HG02943 (cell line): ENCODE measurements at regions not wholly inside any gene's neighbourhood (a gene's known extent, or its start where the extent isn't known, plus 50 kb on each side); places are given as distances from the start of the nearest gene placed in this dataset.
"Not testable (repeated sequence)": the region's sequence is repeated elsewhere in the genome, so short reads cannot be mapped to it uniquely, and the experiment has no call there.

Source experiments
- ATAC-seq: cut with Tn5 transposase; IDR thresholded peaks from one replicate; pipeline ENCODE4 v1.9.1; 2021; ENCODE audit warnings: mild to moderate bottlenecking, low read depth, moderate library complexity; ENCODE audit not compliant: unreplicated experiment

GRCh38 chr2:215631696-215632095 is 195.8 kb upstream of the FN1 start:
- ATAC-seq = no peak

- ATAC-seq = not testable (repeated sequence)
Observed at GRCh38 chr2:215630796-215631195, 194.9 kb upstream of the FN1 start.

GRCh38 chr2:215627771-215628170 is 191.9 kb upstream of the FN1 start:
- ATAC-seq = no peak

GRCh38 chr2:215626812-215627281 is 191.0 kb upstream of the FN1 start:
- ATAC-seq = no peak

DNA sequence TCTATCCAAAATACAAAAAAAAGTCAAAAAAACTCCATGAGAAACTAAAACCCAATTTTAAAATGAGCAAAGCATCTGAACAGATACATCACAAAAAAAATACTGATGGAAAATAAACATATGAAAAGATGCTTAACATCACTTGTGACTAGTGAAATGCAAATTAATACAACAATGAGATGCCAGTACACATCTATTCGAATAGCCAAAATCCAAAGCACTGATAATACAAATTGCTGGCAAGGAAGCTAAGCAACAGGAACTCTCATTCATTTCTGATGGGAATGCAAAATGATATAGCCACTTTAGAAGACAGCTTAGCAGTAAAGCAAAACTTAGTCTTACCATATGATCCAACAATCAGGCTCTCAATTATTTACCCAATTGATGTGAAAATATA is 190.2 kb upstream of the FN1 start:
- ATAC-seq = no peak

- ATAC-seq = no peak
Observed at GRCh38 chr2:215625207-215625606, 189.3 kb upstream of the FN1 start.

DNA sequence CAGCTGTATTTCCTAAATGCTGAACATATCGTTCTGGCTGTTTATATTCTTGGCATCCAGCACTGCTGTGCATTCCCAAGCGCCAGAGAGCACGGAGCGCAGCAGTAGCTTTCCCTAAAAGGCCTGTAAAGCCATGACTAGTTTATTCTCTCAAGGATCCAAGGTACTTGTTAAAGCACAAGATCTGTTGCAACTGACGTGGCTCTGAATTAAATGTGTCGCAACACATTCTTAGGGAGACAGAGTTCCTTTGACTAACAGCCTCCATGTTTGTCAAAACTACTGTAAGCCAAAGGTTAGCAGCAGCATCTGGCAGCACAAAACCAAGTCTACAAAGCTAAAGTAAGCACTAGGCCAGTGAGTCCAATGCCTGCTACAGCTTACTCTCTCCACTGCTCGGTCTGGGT is 188.6 kb upstream of the FN1 start:
- no peak for ATAC-seq

DNA sequence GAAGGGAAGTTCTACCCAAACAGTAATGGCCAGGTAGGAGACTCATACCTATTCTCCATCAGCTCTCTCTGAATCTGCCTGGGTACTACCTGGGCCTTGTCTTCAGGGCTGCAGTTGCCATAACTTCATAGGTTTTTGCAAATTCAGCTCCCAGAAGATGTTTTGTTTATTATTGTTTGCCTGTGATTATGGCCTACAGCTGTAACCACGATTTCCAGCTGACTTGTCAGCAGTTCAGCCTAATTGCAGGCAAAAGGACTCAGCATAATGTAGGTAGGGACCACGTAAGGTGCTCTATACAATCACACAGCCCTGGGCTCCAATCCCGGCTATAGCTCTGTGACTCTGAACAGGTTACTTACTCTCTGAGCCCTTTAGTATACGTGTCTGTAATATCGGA is 187.0 kb upstream of the FN1 start:
- no peak for ATAC-seq

- no peak for ATAC-seq
Observed at GRCh38 chr2:215621381-215621780, 185.5 kb upstream of the FN1 start.

DNA sequence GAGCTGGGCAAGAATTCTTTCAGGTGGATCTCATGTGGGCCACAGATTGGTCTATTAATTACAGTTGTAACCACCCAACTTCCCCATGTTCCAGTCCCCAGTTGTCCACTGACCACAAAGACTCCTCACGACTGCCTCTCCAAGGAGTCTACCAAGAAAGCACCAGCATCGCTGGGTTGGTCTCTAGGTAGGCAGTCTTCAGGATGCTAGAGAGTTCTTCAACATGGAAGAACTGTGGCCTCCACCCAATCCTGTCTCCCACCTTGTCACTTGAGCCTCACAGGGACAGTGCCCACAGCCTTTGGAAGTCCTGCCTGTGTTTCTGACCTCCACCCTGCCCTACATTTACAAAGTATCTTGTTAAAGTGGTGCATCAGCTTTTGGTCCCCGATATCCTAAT is 184.7 kb upstream of the FN1 start:
- no peak for ATAC-seq

DNA sequence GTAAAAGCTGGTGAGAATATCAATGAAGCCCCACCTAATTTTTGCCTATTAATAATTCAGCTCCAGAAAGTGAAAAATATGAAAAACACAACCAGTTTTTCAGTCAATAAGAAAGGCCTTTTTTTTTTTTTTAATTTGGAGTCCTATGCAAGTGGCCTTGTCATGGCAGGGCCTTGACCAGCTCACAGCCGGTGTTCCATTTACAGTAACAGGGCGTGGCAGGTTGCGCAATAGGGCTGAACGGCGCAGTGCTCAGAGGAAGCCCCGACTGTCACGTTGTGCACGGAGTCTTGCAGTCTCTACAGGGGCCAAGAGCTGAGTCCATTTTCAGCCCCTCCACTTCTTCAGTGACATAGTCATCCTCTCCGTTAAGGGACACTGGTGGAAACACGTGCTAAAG is 184.1 kb upstream of the FN1 start:
- no peak for ATAC-seq

GRCh38 chr2:215619022-215619958 is 183.4 kb upstream of the FN1 start:
- no peak for ATAC-seq

- no peak for ATAC-seq
Observed at GRCh38 chr2:215618145-215618544, 182.3 kb upstream of the FN1 start.

GRCh38 chr2:215617060-215617824 is 181.4 kb upstream of the FN1 start:
- no peak for ATAC-seq

GRCh38 chr2:215615803-215616174 is 179.9 kb upstream of the FN1 start:
- no peak for ATAC-seq

- no peak for ATAC-seq
Observed at GRCh38 chr2:215615067-215615802, 179.4 kb upstream of the FN1 start.

DNA sequence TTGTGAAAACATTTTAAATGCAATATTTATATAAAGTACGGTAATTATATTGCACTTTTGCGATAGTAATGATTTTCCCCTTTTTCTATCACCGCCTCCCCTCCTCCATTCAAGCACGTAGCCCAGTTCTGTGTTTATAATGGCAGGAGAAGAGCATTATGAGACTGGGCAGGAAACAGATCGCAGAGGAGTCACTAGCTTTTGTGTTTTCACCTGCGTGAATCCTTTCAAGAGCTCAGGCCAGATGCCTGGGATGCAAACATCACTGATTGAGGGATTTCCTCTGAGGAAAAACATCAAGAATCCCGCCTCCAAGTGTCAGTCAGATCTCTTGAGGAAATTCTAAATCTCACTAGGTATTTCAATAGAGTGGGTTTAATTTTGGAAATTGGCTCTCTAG is 178.4 kb upstream of the FN1 start:
- ATAC-seq = no peak

- no peak for ATAC-seq
Observed at GRCh38 chr2:215613888-215614287, 178.0 kb upstream of the FN1 start.

DNA sequence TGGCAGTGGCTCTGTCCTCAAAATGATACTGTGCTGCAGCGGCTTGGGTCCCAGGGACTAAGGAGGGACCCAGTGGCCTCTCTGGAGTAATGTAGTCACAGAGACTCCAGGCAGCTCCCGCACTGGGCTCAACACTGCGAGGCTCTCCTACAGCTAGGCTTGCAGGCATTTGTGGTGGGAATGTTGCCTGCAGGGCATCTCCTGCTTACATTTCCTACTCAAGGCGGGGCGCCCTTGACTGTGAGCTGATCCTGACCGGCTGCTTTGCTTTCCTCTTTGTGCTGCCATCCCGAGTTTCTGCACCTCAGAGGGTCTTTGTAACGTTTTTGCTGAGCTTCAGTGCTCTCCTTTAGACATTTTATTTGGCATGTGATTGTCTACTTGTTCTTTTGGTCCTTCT is 177.4 kb upstream of the FN1 start:
- ATAC-seq = no peak

DNA sequence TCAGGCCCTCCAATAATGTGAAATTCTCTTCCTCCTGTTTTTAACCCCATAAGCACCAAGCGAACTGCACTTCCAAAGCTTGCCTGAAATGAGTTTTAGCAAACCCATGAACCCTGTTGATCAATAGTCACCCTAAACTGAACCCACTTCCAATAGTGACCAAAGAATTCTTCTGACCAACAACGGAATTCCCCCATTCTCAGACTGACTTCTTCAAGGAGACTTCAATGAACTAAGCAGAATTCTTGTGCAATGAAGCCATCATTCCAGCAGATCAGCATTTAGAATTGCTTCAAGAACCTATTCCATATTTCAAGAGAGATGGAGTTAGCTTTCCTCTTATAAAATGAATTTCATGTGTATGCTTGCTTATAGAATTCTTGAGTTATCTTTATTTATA is 176.9 kb upstream of the FN1 start:
- ATAC-seq = no peak
